HEK293 (cell line): ENCODE measurements at regions not wholly inside any gene's neighbourhood (a gene's known extent, or its start where the extent isn't known, plus 50 kb on each side); places are given as distances from the start of the nearest gene placed in this dataset.

Source experiments
- ZBTB20 ChIP-seq: fragments of 450-650 bp; formaldehyde crosslinking; IDR thresholded peaks from 2 replicates; pipeline ENCODE4 v1.5.1; 2016; ENCODE audit warnings: missing biosample characterization, missing genetic modification characterization
- ZNF394 ChIP-seq: fragments of 450-650 bp; formaldehyde crosslinking; IDR thresholded peaks from 2 replicates; pipeline ENCODE4 v1.5.1; 2016; ENCODE audit warnings: missing biosample characterization, missing genetic modification characterization, mild to moderate bottlenecking, moderate library complexity, borderline replicate concordance
- ZNF571 ChIP-seq: fragments of 450-650 bp; formaldehyde crosslinking; IDR thresholded peaks from 2 replicates; pipeline ENCODE4 v1.5.0; 2017; ENCODE audit warnings: missing biosample characterization, missing genetic modification characterization
- ZNF623 ChIP-seq: fragments of 450-650 bp; formaldehyde crosslinking; IDR thresholded peaks from 2 replicates; pipeline ENCODE4 v1.5.1; 2016; ENCODE audit warnings: missing biosample characterization, missing genetic modification characterization
- ZNF624 ChIP-seq: fragments of 450-650 bp; formaldehyde crosslinking; IDR thresholded peaks from 2 replicates; pipeline ENCODE4 v1.5.1; 2017; ENCODE audit warnings: missing biosample characterization, missing genetic modification characterization
- TF ChIP-seq, protein P1 (sequence below): fragments of 450-650 bp; formaldehyde crosslinking; IDR thresholded peaks from 2 replicates; pipeline ENCODE4 v1.5.1; 2016; ENCODE audit warnings: missing biosample characterization, missing genetic modification characterization

DNA sequence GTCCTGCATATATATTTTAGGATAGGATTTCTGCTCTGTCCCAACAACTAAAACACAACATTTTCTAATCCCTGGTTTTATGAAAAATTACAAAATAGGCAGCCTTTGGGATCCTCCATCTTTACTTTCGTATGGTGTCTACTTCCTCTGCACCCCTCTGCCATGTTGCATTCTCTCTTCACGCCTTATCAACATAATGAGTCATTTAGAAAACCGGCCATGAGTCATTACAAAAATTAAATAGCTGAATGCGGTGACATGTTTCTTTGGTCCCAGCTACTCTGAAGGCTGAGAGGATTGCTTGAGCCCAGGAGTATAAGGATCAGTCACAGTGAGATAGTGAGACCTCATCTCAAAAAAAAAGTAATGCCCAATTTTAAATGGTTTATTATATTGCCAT, 148.1 kb upstream of the CELF2 start:
- no peak for TF ChIP-seq ZNF571 (tag by site-specific recombination)
- TF ChIP-seq, protein P1, sequence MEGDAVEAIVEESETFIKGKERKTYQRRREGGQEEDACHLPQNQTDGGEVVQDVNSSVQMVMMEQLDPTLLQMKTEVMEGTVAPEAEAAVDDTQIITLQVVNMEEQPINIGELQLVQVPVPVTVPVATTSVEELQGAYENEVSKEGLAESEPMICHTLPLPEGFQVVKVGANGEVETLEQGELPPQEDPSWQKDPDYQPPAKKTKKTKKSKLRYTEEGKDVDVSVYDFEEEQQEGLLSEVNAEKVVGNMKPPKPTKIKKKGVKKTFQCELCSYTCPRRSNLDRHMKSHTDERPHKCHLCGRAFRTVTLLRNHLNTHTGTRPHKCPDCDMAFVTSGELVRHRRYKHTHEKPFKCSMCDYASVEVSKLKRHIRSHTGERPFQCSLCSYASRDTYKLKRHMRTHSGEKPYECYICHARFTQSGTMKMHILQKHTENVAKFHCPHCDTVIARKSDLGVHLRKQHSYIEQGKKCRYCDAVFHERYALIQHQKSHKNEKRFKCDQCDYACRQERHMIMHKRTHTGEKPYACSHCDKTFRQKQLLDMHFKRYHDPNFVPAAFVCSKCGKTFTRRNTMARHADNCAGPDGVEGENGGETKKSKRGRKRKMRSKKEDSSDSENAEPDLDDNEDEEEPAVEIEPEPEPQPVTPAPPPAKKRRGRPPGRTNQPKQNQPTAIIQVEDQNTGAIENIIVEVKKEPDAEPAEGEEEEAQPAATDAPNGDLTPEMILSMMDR (tag by site-specific recombination), result no peak
- no peak for TF ChIP-seq ZNF623 (tag by site-specific recombination)
- TF ChIP-seq ZNF394, result peak; percentile 68
- TF ChIP-seq ZNF624 (tag by site-specific recombination), result no peak
- TF ChIP-seq ZBTB20, result no peak
